Upper lobe of left lung (tissue), 4 donors: ENCODE measurements at regions not wholly inside any gene's neighbourhood (a gene's known extent, or its start where the extent isn't known, plus 50 kb on each side); places are given as distances from the start of the nearest gene placed in this dataset.
"Not testable (repeated sequence)": the region's sequence is repeated elsewhere in the genome, so short reads cannot be mapped to it uniquely, and the experiment has no call there.

Experiments used
- POLR2A ChIP-seq, 4 donors: fragments of 450-650 bp; IDR thresholded peaks; one replicate each; pipeline ENCODE4 v1.5.1; 2016 to 2017; ENCODE audit warnings: antibody characterized with exemption in 4 of 4, mild to moderate bottlenecking in 2 of 4
- TF ChIP-seq, protein P1 (sequence below), 6 experiments: fragments of 450-650 bp in 4 of 6; fragments of 200-600 bp in 2 of 6; sonication (generic) in 2 of 6; IDR thresholded peaks; one replicate each; pipeline ENCODE4 v1.5.1; 2016 to 2019; ENCODE audit warnings: antibody characterized with exemption in 6 of 6

DNA sequence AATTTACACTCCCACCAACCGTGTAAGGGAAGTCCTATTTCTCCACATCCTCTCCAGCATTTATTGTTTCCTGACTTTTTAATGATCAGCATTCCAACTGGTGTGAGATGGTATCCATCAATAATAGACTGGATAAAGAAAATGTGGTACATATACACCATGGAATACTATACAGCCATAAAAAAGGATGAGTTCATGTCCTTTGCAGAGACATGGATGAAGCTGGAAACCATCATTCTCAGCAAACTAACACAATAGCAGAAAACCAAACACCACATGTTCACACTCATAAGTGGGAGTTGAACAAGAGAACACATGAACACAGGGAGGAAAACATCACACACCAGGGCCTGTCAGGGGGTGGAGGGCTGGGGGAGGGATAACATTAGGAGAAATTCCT is 1290.6 kb upstream of the EYS start:
- TF ChIP-seq, protein P1, sequence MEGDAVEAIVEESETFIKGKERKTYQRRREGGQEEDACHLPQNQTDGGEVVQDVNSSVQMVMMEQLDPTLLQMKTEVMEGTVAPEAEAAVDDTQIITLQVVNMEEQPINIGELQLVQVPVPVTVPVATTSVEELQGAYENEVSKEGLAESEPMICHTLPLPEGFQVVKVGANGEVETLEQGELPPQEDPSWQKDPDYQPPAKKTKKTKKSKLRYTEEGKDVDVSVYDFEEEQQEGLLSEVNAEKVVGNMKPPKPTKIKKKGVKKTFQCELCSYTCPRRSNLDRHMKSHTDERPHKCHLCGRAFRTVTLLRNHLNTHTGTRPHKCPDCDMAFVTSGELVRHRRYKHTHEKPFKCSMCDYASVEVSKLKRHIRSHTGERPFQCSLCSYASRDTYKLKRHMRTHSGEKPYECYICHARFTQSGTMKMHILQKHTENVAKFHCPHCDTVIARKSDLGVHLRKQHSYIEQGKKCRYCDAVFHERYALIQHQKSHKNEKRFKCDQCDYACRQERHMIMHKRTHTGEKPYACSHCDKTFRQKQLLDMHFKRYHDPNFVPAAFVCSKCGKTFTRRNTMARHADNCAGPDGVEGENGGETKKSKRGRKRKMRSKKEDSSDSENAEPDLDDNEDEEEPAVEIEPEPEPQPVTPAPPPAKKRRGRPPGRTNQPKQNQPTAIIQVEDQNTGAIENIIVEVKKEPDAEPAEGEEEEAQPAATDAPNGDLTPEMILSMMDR (IDR thresholded peaks at IDR 0.05): not testable (repeated sequence)
- TF ChIP-seq POLR2A (IDR thresholded peaks at IDR 0.05): not testable (repeated sequence)
